SHP77 (cell line): ENCODE measurements at regions not wholly inside any gene's neighbourhood (a gene's known extent, or its start where the extent isn't known, plus 50 kb on each side); places are given as distances from the start of the nearest gene placed in this dataset.
A peak's percentile ranks its signal among the peaks of the same experiment; 100 is the strongest.

Experiments used
- DNase-seq, 2 experiments: peaks; one replicate each; lab custom pipeline; 2025; lab: John Stamatoyannopoulos, UW

- DNase-seq, result peak in 1 of 2 experiments; percentile 5
Measured at GRCh38 chr5:20276061-20276958, 288.3 kb upstream of the CDH18 start.

DNA sequence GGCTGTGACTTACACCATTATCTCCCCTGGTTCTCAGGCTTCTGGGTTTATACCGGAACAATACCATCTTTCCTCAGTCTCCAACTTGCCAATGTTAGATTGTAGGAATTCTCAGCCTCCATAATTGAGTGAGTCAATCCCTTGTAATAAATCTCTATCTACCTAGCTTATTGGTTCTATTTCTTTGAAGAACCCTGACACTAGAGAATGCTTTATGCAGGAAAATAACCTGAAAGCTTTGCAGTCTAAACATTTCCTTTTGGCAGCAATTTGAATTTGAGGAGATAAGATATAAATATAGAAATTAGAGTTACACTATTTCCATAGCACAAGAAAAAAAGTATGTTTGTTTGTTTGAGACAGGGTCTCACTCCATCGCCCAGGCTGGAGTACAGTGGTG is 278.1 kb upstream of the CDH18 start:
- no peak for DNase-seq

DNA sequence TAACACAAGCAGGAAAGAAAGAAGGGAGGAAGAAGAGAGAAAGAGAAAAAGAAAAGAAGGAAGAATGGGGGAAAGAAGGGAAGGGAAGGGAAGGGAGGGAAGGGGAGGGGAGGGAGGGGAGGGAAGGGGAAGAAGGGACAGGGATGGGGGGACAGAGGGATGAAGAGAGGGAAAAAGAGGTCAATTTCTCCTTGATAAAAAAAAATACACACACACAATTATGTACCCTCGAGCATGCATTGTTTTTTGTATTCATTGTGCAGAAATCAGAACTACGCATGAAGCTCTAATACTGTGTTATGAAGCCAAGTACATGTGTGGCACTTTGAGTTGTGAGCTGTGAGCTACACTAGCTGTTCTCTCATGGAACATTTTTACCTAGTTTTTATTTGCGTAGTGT is 274.9 kb upstream of the CDH18 start:
- DNase-seq, result no peak

DNA sequence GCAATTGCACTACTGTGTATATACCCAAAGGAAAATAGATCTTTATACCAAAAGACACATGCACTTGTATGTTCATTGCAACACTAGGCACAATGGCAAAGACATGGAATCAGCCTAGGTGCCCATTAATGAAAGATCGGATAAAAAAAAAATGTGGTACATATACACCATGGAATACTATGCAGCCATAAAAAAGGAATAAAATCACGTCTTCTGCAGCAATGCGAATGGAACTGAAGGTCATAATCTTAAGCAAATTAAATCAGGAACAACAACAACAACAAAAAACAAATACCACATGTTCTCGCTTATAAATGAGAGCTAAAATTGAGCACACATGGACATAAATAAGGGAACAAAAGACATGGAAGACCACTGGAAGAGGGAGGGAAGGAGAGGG is 266.7 kb upstream of the CDH18 start:
- no peak for DNase-seq

- DNase-seq, result no peak
Measured at GRCh38 chr5:20248118-20248517, 260.1 kb upstream of the CDH18 start.

DNA sequence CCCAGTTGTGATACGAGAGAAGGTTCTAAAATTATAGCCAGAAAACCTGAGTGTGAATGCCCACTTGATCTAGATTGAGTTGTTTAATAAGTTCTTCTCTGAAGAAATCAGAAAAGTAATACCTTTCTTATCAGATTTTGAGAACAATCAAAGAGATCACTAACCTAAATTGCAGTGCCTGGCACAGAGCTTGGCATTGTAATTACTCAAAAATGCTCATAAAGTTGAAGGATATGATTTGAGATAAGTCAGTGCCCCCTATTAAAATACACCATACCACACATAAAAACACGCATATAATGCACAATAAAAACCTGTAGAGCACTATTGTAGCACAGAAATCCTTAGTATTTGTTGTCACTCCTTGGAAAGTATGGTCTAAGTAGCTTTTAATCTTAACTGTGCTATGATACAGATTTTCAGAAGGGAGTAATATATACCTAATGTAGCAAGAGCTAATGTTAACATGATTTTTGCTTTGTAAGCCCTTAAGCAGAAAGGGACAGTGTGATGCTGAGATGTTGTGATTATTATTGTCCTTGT is 257.5 kb upstream of the CDH18 start:
- no peak for DNase-seq

- no peak for DNase-seq
Measured at GRCh38 chr5:20241351-20241750, 253.4 kb upstream of the CDH18 start.

DNA sequence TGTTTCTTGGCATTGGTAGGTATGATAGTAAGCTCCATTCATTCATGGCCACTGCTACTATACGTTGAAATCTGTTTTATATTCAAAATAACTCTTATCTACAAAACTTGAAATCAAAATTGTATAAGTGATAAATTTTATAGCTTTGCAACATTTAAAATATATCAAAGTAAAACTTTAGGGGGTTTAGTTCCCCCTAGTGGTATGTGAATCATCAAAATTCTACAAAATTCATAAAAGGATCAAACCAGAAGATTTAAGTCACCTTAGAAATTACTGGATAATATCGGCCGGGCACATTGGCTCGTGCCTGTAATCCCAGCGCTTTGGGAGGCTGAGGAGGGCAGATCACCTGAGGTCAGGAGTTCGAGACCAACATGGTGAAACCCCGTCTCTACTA is 243.0 kb upstream of the CDH18 start:
- no peak for DNase-seq

GRCh38 chr5:20230010-20230409 is 242.0 kb upstream of the CDH18 start:
- DNase-seq, result no peak

DNA sequence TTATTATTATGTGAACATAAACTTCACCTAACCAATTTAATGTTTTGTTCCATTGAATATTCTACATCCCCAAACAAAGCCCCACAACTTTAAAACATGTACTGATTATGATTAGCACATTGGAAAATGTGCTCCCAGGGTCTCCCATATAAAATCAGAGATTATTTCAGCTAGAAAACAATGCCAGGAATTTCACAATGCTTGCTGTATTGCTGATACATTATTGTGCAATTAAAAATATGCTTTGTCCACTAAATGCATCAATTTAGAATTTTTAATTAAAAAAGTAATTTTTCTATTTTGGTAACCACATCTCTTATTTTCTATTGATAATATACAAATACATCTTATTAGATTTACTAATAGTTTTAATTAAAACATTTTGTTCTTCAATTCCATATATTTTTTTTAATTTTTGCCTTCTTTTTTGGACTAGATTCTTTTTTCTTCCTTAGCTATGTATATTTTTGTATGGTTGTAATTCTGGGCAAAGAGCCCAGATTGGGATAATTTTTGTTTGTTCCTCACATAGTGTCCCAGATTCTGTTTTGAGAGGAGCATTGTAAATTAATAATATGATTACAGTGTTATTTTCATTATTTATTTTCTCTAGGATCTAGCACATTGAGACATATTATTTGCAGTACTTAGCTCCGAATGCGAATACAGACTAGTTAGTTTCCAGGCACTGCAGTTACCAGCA is 241.5 kb upstream of the CDH18 start:
- DNase-seq, result no peak

DNA sequence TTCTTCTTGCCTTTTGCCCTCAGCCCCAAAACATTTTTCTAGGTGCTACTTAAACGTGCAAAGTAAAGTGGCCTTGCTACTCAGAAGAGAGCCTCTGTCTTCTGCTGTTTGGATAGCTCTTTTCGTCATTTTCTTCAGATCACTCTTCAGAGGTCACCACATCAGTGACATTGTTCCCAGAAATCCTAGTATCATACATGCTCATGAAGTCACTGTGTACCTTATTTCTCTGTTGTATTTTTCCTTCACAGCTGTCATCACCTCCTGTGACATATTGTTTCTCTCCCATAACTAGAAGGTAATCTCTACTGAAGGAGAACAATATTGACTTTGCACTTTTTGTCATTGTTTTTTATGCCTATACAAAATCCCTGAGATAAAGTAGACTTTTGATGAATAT is 237.0 kb upstream of the CDH18 start:
- DNase-seq, result peak; percentile 44 to 73

GRCh38 chr5:20224046-20224445 is 236.0 kb upstream of the CDH18 start:
- no peak for DNase-seq

- no peak for DNase-seq
Measured at GRCh38 chr5:20223451-20223850, 235.5 kb upstream of the CDH18 start.

DNA sequence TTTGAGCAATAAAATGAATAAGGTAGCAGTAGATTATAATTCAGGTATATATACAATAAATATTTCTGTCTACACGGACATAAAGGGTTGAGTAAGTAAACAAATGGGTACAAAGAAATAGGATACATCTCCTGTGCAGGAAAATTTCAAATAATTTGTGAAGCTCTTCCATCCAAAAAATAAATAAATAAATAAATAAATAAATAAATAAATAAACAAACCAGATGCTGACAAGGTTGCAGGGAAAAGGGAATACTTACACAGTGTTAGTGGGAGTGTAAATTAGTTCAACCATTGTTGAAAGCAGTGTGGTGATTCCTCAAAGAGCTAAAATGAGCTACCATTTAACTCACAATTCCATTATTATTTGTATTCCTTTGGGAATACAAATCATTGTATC is 227.3 kb upstream of the CDH18 start:
- no peak for DNase-seq

DNA sequence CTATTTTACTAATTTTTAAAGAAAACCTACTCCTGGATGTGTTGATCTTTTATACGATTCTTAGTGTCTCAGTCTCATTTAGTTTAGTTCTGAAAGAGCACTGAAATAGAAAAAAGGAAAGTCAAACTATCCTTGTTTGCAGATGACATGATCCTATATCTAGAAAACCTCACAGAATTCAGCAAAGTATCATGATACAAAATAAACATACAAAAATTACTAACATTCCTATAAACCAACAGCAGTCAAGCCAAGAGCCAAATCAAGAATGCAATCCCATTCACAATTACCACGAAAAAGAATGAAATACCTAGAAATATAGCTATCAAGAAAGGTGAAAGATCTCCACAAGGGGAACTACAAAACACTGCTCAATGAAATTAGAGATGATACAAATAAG is 225.8 kb upstream of the CDH18 start:
- DNase-seq, result no peak

GRCh38 chr5:20212701-20213100 is 224.7 kb upstream of the CDH18 start:
- no peak for DNase-seq

DNA sequence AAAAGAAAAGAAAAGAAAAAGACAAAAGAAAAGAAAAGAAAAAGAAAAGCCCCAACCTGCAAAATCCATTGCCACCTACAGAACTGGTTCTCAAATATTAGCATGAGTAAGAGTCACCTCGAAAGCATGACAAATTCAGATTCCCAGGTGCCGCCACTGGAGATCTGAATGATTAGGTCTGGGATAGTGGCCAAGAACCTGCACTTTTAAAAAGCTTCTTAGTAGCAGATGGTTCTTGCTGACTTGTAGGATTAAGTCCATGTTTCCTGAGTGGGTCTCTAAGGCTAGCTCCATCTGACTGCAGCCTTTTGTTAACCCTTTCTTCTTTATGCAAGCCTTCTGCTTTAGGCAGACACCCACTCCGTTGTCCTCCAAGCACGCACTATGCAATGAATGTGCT is 178.5 kb upstream of the CDH18 start:
- DNase-seq, result peak; percentile 27 to 41

- no peak for DNase-seq
Measured at GRCh38 chr5:20158006-20158405, 170.0 kb upstream of the CDH18 start.

DNA sequence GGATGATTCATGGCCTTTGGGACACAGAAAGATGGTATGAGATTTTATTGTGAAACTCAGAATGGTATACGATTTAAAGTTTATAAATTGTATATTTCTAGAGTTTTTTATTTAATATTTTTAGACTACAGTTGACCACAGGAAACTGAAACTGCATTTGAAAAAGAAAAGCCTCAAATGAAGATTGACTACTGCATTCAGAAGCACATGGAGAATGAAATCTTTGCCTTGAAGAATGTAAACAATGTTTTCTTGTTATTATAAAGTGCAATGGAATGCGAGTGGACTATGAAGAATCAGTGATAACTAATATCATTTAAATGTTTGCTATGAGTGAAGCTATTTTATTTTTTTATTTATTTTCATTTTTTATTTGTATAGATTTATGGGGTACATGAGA is 169.1 kb upstream of the CDH18 start:
- DNase-seq, result no peak

- DNase-seq, result no peak
Measured at GRCh38 chr5:20145240-20145639, 157.2 kb upstream of the CDH18 start.

DNA sequence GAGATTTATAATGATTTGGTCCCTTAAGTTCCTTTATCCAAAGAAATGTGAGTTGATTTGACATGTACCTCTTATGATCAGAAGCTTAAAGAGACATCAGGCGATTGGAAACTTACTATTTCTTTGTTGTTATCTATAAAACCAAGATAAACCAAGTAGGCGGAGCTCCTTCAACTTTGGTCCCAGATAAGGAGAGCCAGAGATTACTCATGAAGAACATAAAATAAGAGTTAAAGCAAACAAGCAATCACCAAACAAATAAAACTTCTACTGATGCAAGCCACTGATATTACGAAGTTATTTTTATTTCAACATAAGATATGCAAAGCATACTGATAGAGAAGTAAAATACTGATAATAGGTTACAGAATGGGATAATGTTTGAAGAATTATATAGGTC is 141.5 kb upstream of the CDH18 start:
- no peak for DNase-seq

- DNase-seq, result no peak
Measured at GRCh38 chr5:20128343-20128742, 140.3 kb upstream of the CDH18 start.

DNA sequence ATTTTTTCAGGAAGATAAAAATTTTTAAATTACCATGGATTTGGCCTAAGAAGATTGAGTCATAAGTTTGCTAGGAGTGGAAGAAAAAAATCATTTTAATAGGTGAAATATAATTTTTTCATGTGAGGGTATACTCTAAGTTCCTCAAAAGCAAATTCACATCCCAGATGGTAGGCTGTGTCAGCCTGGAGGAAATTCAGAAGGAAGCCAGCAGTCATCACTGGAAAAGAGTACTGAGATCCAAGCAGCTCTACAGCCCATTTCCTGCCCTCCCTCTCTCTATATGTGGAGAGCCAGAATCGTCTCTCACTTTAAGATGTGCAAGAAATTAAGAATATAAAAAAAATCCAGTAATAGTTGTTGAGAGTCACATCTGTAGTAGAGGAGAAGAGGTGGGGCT is 126.5 kb upstream of the CDH18 start:
- DNase-seq, result no peak
